Activated naive CD4-positive, alpha-beta T cell treated with anti-CD3 and anti-CD28 coated beads for 36 hours (primary cell): ENCODE measurements at regions not wholly inside any gene's neighbourhood (a gene's known extent, or its start where the extent isn't known, plus 50 kb on each side); places are given as distances from the start of the nearest gene placed in this dataset.

Source experiments
- CTCF ChIA-PET: fragments of 350-600 bp; sonication (Branson Sonifier 250); formaldehyde crosslinking; loops from one replicate; lab custom pipeline; 2021; ENCODE audit warnings: antibody characterized with exemption; lab: Charles Lee
- DNase-seq: peaks from one replicate; pipeline ENCODE4 v3.0.0-alpha.2; 2020
- H3K27ac Mint-ChIP-seq: one replicate; pipeline ENCODE4 v1.8.0; 2021; ENCODE audit warnings: mild to moderate bottlenecking, mixed read lengths
- H3K27me3 Mint-ChIP-seq: one replicate; pipeline ENCODE4 v1.8.0; 2021; ENCODE audit warnings: low read depth, mixed read lengths
- H3K36me3 Mint-ChIP-seq: one replicate; pipeline ENCODE4 v1.8.0; 2021; ENCODE audit warnings: low read depth, mixed read lengths
- H3K4me1 Mint-ChIP-seq: one replicate; pipeline ENCODE4 v1.8.0; 2021; ENCODE audit warnings: low read depth, mixed read lengths
- H3K4me3 Mint-ChIP-seq: one replicate; pipeline ENCODE4 v1.8.0; 2021; ENCODE audit warnings: mild to moderate bottlenecking, moderate library complexity, mixed read lengths
- H3K9me3 Mint-ChIP-seq: one replicate; pipeline ENCODE4 v1.8.0; 2021; ENCODE audit warnings: mixed read lengths
- intact Hi-C: fragments of 100-400 bp; cut with micrococcal nuclease; formaldehyde crosslinking; loops from one replicate; pipeline ENCODE4 v1.15.1; 2023

DNA sequence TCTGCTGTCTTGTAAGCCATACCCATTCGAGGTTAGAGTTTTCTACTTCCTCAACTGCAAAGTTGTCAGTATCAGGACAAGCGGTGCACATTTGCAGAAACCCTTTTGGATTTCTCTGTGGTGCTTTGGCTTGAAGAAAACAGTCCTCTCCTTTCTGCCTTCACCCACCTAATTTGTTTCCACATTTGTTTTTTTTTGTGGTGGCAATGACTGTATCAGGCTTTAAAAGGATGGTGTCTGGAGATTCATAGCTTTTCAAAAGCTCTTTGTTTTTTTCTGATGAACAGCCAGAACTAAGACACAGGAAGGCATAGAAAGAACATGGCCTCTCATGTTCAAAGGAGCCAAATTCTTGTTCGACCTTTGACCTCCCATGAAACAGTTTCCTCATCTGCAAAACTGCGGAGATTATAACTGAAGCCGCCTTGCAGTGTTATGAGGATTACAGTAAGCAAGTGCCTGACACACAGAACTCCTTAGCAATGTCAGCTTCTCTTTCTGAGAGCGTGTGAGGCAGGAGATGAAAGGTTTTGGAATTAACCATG lies 270.6 kb upstream of the TBX3 start:
- no peaks in the 10 kb centered on the region for H3K36me3 Mint-ChIP-seq
- intact Hi-C loops, result no loop called here
- CTCF ChIA-PET, result no interaction called here
- H3K9me3 Mint-ChIP-seq, result no peaks in the 10 kb centered on the region
- H3K4me1 Mint-ChIP-seq, result no peaks in the 10 kb centered on the region
- H3K4me3 Mint-ChIP-seq, result no peak overlapping the region
- H3K27ac Mint-ChIP-seq, result no peak overlapping the region
- peaks cover 6% of the 10 kb centered on the region for H3K27me3 Mint-ChIP-seq
- no peak for DNase-seq

GRCh38 chr12:114952573-114953271 lies 268.7 kb upstream of the TBX3 start:
- intact Hi-C loops, result no loop called here
- DNase-seq, result no peak
- Mint-ChIP-seq H3K27me3 (peaks cover 6% of the 10 kb centered on the region), H3K4me1 (no peaks in the 10 kb centered on the region), H3K36me3 (no peaks in the 10 kb centered on the region), H3K9me3 (no peaks in the 10 kb centered on the region), H3K4me3 (no peak overlapping the region), H3K27ac (no peak overlapping the region)
- CTCF ChIA-PET, result no interaction called here

GRCh38 chr12:114949058-114949820 lies 265.3 kb upstream of the TBX3 start:
- Mint-ChIP-seq H3K4me1 (no peaks in the 10 kb centered on the region), H3K27me3 (no peaks in the 10 kb centered on the region), H3K9me3 (no peaks in the 10 kb centered on the region), H3K4me3 (no peak overlapping the region), H3K27ac (no peak overlapping the region), H3K36me3 (no peaks in the 10 kb centered on the region)
- CTCF ChIA-PET, result interaction anchor here (0.7 kb wide), 1 partner anchor 515 kb away, joined by 3 read pairs; no protein-coding TSS in a partner anchor
- no peak for DNase-seq
- intact Hi-C loops, result no loop called here

GRCh38 chr12:114945351-114945750 lies 261.4 kb upstream of the TBX3 start:
- no peaks in the 10 kb centered on the region for H3K27me3 Mint-ChIP-seq
- intact Hi-C loops, result no loop called here
- H3K4me3 Mint-ChIP-seq, result no peak overlapping the region
- no peaks in the 10 kb centered on the region for H3K4me1 Mint-ChIP-seq
- DNase-seq, result no peak
- H3K36me3 Mint-ChIP-seq, result no peaks in the 10 kb centered on the region
- no peak overlapping the region for H3K27ac Mint-ChIP-seq
- no peaks in the 10 kb centered on the region for H3K9me3 Mint-ChIP-seq
- CTCF ChIA-PET, result no interaction called here

DNA sequence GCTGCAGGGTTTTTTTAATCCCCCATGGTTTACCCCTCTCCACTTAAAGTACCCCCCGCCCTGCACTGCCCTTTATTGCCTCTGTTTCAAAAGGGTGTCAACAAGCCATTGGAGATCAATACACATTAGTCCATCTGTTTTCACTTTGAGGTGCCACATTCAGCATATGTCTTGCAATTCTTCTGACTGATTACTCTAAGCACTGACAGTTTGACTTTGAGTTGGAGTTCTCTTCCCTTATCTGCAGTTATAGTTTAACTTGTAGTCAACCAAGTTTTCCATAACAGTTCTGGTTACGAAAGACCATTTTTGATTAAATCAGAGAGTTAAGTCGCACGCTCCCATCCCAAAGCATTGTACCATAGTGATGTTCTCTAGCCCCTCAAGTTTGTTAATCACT lies 260.8 kb upstream of the TBX3 start:
- no peaks in the 10 kb centered on the region for H3K27me3 Mint-ChIP-seq
- no peaks in the 10 kb centered on the region for H3K36me3 Mint-ChIP-seq
- H3K4me3 Mint-ChIP-seq, result no peak overlapping the region
- CTCF ChIA-PET, result no interaction called here
- no peak for DNase-seq
- H3K4me1 Mint-ChIP-seq, result no peaks in the 10 kb centered on the region
- intact Hi-C loops, result no loop called here
- H3K9me3 Mint-ChIP-seq, result peaks cover 2% of the 10 kb centered on the region
- no peak overlapping the region for H3K27ac Mint-ChIP-seq

- CTCF ChIA-PET, result no interaction called here
- no peak for DNase-seq
- no peaks in the 10 kb centered on the region for H3K27me3 Mint-ChIP-seq
- H3K27ac Mint-ChIP-seq, result no peak overlapping the region
- H3K36me3 Mint-ChIP-seq, result no peaks in the 10 kb centered on the region
- intact Hi-C loops, result no loop called here
- peaks cover 2% of the 10 kb centered on the region for H3K9me3 Mint-ChIP-seq
- no peak overlapping the region for H3K4me3 Mint-ChIP-seq
- no peaks in the 10 kb centered on the region for H3K4me1 Mint-ChIP-seq
Measured at GRCh38 chr12:114943601-114944000, 259.6 kb upstream of the TBX3 start.

- no peak for DNase-seq
- Mint-ChIP-seq H3K9me3 (peaks cover 4% of the 10 kb centered on the region), H3K27ac (no peak overlapping the region), H3K27me3 (no peaks in the 10 kb centered on the region), H3K4me3 (no peak overlapping the region), H3K4me1 (no peaks in the 10 kb centered on the region), H3K36me3 (no peaks in the 10 kb centered on the region)
- intact Hi-C loops, result no loop called here
- CTCF ChIA-PET, result no interaction called here
Measured at GRCh38 chr12:114938487-114939210, 254.7 kb upstream of the TBX3 start.

GRCh38 chr12:114936148-114937079 lies 252.4 kb upstream of the TBX3 start:
- no peaks in the 10 kb centered on the region for H3K4me1 Mint-ChIP-seq
- H3K27ac Mint-ChIP-seq, result no peak overlapping the region
- intact Hi-C loops, result no loop called here
- no peak for DNase-seq
- CTCF ChIA-PET, result no interaction called here
- peaks cover 5% of the 10 kb centered on the region for H3K9me3 Mint-ChIP-seq
- H3K27me3 Mint-ChIP-seq, result no peaks in the 10 kb centered on the region
- H3K36me3 Mint-ChIP-seq, result no peaks in the 10 kb centered on the region
- H3K4me3 Mint-ChIP-seq, result no peak overlapping the region

DNA sequence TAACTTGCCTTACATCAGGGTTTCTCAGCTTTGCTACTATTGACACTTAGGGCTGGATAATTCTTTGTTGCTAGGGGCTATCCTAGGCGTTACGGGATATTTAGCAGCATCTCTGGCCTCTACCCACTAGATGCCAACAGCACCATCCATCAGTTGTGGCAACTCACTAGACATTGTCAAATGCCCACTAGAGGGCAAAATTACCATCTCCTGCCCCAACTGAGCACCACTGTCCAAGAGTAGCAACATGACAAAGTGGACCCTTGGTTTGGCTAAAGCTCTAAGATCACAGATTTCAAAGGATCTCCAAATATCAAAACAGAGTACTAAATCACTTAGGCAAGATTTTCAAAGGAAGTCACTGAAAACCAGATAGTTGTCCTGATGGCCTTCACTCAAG lies 251.7 kb upstream of the TBX3 start:
- Mint-ChIP-seq H3K36me3 (no peaks in the 10 kb centered on the region), H3K27ac (no peak overlapping the region)

GRCh38 chr12:114933428-114934160 lies 249.6 kb upstream of the TBX3 start:
- DNase-seq, result no peak
- no peaks in the 10 kb centered on the region for H3K36me3 Mint-ChIP-seq
- peaks cover 12% of the 10 kb centered on the region for H3K9me3 Mint-ChIP-seq
- no peaks in the 10 kb centered on the region for H3K4me1 Mint-ChIP-seq
- H3K27me3 Mint-ChIP-seq, result no peaks in the 10 kb centered on the region
- no peak overlapping the region for H3K27ac Mint-ChIP-seq
- CTCF ChIA-PET, result no interaction called here
- intact Hi-C loops, result no loop called here
- H3K4me3 Mint-ChIP-seq, result no peak overlapping the region

More for the DNA sequence above, 251.7 kb upstream of the TBX3 start:
- CTCF ChIA-PET, result no interaction called here
- Mint-ChIP-seq H3K27me3 (no peaks in the 10 kb centered on the region), H3K9me3 (peaks cover 12% of the 10 kb centered on the region), H3K4me1 (no peaks in the 10 kb centered on the region), H3K4me3 (no peak overlapping the region)
- no peak for DNase-seq
- intact Hi-C loops, result no loop called here

DNA sequence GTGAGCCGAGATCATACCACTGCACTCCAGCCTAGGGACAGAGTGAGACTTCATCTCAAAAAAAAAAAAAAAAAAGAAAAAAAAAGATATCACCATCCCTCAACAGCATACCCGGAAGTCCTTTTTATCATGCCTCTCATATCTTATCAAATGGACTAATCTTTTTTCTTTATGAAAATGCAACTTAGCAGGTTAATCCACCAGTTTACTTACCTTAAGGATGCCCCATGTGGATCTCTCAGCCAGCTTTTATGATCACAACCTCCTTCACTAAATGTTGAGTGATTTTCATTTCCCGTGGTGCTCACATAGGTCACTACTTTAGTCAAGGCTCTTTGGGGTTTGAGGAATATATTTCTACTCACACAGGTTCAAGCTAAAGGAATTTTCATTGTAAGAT lies 248.8 kb upstream of the TBX3 start:
- H3K4me1 Mint-ChIP-seq, result no peaks in the 10 kb centered on the region
- H3K4me3 Mint-ChIP-seq, result no peak overlapping the region
- peaks cover 2% of the 10 kb centered on the region for H3K27me3 Mint-ChIP-seq
- no peaks in the 10 kb centered on the region for H3K36me3 Mint-ChIP-seq
- CTCF ChIA-PET, result no interaction called here
- H3K27ac Mint-ChIP-seq, result no peak overlapping the region
- no peak for DNase-seq
- H3K9me3 Mint-ChIP-seq, result peaks cover 11% of the 10 kb centered on the region
- intact Hi-C loops, result no loop called here
